ENCODE measurements at regions not wholly inside any gene's neighbourhood (a gene's known extent, or its start where the extent isn't known, plus 50 kb on each side); places are given as distances from the start of the nearest gene placed in this dataset.
"Not testable (repeated sequence)": the region's sequence is repeated elsewhere in the genome, so short reads cannot be mapped to it uniquely, and the experiment has no call there.

- no peak for DNase-seq
Measured at GRCh38 chrX:63285375-63285774, 65.8 kb downstream of the SPIN4 start.

DNA sequence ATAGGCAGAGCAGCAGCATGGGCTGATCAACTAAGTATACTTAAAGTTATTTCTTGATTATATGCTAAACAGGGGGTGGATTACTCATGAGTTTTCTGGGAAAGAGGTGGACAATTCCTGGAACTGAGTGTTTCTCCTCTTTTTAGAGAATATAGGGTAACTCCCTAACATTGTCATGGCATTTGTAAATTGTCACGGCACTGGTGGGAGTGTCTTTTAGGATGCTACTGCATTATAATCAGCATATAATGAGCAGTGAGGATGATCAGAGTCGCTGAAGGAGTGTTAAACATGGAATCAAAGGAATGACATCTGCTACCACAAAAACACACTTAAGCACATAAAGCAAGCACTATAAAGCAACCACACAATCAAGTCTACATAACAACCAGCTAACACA is 66.5 kb downstream of the SPIN4 start:
- no peak for DNase-seq

DNA sequence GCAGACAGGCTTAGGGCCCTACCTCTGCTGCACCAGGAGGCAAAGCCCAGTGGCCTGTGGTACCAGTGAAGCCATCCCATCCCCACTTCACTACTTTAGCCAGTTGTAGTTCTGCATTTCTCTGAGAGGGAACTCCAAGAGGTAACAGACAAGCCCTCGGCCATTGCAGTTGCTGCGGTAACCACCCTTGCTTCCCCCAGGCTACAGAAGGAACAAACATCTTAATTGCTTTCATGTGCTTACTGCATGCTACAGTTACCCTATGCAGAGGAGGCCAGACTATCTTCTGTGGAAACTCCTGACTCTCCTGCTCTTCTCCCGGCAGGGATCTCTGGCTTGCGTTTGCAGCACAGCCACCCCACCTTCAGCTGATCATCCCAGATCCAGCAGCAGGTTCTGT is 67.8 kb downstream of the SPIN4 start:
- DNase-seq, result no peak

- DNase-seq, result no peak
Measured at GRCh38 chrX:63282828-63283227, 68.3 kb downstream of the SPIN4 start.

- DNase-seq, result no peak
Measured at GRCh38 chrX:63282077-63282476, 69.1 kb downstream of the SPIN4 start.

GRCh38 chrX:63281465-63281864 is 69.7 kb downstream of the SPIN4 start:
- DNase-seq, result no peak

- not testable (repeated sequence) for DNase-seq
Measured at GRCh38 chrX:63277394-63277793, 73.7 kb downstream of the SPIN4 start.

DNA sequence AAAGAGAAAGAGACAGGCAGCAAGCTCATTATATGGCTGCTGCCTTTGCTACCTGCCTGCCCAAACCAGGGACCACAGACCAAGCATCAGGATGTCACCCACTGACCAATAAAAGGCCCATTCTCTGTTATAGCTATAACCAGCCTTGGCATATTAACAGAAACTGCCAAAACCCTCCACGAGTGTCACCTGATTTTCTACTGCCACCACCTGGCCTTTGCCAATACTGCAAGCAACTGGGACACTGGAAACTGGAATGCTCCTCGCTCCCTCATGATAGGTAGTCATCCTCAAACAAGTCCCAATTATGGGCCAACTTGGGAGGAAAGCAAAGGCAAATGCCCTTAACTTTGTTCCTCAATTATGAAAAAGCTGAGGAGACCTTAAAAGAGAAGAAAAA is 76.0 kb downstream of the SPIN4 start:
- no peak for DNase-seq

DNA sequence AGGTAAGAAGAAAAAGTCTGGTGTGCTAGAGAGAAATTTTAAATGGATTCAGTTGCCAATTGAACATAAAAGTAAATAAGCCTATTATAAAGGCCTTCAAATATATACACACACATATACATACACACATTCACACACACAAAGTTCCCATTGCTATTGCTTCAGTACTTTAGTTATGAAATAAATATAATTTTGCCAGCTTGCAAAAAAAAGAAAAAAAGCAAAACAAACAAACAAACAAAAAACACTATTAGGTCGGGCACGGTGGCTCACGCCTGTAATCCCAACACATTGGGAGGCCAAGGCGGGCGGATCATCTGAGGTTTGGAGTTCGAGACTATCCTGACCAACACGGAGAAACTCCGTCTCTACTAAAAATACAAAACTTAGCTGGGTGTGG is 80.3 kb downstream of the SPIN4 start:
- no peak for DNase-seq

DNA sequence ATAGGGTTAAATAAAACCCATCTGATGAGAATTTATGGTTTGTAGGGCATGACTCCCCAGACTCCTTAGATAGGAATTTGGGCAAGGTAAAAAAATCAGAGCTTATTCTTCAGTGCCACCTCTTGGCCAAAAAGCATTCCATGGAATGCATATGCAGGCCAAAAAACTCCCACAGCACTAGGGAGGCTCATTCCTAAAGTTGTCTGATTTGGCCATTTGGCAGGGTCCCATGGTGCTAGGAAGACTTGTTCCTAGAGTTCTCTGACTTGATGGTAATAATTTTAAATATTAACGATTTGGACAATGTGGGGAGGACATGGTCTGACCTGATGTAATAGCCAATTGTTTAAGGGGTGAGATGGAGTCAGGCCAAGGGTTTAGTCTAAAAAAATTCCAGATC is 93.0 kb downstream of the SPIN4 start:
- DNase-seq, result no peak

- no peak for DNase-seq
Measured at GRCh38 chrX:63250253-63250868, 100.8 kb downstream of the SPIN4 start.

DNA sequence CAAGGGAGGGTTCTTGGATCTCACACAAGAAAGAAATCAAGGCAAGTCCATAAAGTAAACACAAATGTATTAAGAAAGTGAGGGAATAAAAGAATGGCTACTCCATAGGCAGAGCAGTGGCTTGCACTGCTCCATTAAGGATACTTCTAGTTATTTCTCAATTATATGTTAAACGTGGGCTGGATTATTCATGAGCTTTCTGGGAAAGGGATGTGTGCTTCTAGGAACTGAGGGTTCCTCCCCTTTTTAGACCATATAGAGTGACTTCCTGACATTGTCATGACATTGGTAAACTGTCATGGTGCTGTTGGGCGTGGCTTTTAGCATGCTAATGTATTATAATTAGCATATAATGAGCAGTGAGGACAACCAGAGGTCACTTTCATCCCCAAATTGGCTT is 108.4 kb downstream of the SPIN4 start:
- DNase-seq, result not testable (repeated sequence)

- not testable (repeated sequence) for DNase-seq
Measured at GRCh38 chrX:63235963-63236362, 115.2 kb downstream of the SPIN4 start.

GRCh38 chrX:63233013-63233412 is 118.1 kb downstream of the SPIN4 start:
- DNase-seq, result not testable (repeated sequence)

DNA sequence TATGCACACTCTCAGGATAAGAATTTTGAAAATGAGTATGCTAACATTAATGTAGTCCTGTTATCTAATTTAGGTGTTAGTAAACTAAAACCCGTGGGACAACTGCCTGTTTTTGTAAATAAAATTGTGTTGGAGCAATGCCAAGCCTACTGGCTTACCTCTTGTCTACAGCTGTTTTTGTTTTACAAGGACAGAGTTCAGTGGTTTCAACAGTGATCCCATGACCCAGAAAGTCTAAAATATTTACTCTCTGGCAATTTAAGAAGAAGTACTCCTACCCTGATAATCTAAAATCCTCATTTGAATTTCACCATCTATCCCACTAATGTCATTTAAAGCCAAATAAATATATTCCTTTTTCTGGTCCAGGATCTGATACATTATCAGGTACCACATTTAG is 132.9 kb downstream of the SPIN4 start:
- DNase-seq, result not testable (repeated sequence)

DNA sequence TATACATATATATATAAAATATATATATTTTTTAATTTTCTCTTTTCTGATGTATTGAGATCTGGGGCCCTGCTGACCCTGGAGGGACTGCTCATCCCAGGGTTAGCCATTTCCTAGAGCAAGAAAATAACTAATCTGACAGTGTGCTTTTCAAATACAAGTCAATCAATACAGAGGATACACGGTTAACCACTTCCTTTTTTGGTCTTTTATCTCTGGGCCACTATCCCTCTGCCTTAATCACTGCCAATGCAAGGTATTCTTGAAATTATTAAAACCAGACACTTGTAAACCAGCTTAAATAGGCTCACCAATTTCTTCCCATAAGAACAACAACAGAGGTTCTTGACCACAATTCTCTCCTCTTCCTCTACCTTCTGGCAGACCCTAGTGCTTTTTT is 133.6 kb downstream of the SPIN4 start:
- DNase-seq, result not testable (repeated sequence)

- DNase-seq, result not testable (repeated sequence)
Measured at GRCh38 chrX:63209645-63210044, 141.5 kb downstream of the SPIN4 start.

GRCh38 chrX:63209128-63209527 is 142.0 kb downstream of the SPIN4 start:
- DNase-seq, result not testable (repeated sequence)

DNA sequence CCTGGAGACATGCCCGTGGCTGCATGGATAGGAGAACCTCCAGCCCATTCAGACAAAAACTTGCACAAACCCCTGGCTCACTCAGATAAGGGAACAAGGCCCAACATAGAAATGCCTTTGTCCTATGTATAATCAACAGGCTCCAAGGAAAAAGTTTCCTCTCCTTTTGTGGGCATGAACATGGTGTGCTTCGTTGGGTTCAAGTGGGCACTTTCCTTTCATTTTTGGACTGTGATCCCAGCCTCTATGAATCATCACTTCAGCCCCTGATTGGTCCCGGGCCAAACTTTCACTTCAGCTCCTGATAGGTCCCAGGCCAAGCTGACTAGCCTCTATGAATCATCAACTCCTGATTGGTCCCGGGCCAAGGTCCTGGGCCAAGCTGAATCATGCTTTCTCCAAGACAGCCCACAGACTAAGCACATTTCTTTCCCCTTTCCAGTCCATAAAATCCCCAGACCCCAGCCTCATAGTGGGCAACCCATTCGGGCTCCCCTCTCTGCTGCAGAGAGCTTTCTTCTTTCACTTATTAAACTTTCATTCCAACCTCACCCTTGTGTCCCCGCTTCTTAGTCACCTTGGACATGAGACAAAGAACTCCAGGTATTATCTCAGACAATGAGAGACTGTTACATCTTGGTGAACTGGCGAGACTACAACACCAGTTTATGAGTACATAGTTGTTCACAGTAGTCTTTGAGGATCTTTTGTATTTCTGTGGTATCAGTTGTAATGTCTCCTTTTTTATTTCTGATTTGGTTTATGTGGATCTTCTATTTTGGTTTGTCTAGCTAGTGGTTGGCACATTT is 146.7 kb downstream of the SPIN4 start:
- not testable (repeated sequence) for DNase-seq

DNA sequence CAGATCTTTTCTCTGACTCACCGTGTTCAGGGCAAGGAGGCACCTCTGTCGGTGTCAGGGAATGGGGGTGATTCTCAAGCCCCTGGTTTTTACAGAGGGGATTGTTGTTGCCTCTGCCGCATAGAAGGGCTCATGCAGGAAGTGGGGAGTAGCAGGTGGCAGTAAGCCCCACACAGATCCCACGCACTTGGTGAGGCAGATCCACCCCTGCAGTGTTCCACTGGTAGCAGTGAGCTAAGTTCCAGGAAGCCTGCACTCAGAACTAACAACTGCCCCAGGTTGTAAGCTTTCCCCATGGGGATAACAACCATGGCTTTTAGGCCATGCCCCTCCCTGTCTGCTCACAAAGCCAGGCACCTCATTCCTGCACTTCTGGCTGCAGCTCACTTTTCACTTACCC is 149.1 kb downstream of the SPIN4 start:
- DNase-seq, result not testable (repeated sequence)

DNA sequence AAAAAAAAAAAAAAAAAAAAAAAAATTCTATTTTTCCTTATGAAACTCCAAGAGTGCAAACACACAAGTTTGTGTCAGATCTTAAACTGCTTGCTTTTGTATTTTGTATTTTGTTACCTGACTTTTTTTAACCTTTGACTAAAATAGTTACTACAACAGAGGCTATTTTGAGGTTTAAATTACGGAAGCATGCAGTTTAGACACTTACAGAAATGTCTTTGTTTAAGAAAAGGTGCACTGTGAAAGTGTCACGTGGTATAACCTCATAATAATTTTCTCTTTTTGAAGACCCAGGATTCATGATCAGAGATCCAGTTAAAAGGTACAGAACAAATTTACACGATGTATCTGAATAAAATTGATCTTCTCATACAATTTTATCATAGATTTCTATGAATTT is 152.4 kb downstream of the SPIN4 start:
- DNase-seq, result not testable (repeated sequence)

GRCh38 chrX:63192366-63193041 is 158.6 kb downstream of the SPIN4 start:
- not testable (repeated sequence) for DNase-seq

DNA sequence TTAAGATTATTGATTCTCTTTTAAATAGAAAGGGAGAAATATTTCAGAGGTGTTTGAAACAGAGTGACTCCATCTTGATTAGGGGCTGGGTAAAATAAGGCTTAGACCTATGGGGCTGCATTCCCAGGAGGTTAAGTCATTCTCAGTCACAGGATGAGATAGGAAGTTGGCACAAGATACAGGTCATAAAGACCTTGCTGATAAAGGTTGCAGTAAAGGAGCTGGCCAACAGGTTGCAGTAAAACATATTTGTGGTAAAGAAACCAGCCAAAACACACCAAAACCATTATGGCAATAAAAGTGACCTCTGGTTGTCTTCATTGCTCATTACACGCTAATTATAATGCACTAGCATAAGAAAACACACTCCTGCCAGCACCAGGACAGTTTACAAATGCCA is 165.0 kb downstream of the SPIN4 start:
- DNase-seq, result no peak

GRCh38 chrX:63179852-63180251 is 171.3 kb downstream of the SPIN4 start:
- DNase-seq, result not testable (repeated sequence)

Measured in NCI-H446 (cell line).